Caki2 (cell line): ENCODE measurements at regions not wholly inside any gene's neighbourhood (a gene's known extent, or its start where the extent isn't known, plus 50 kb on each side); places are given as distances from the start of the nearest gene placed in this dataset.

Source experiments
- DNase-seq: peaks from one replicate; pipeline ENCODE4 v3.0.0-alpha.2; 2015; ENCODE audit warnings: low read depth
- in situ Hi-C: cut with HindIII; loops from 2 replicates; pipeline ENCODE4 v1.10.0; 2016; ENCODE audit warnings: low sequenced_read_pairs, low pct_unique_long_range_greater_than_20kb, mixed read lengths

DNA sequence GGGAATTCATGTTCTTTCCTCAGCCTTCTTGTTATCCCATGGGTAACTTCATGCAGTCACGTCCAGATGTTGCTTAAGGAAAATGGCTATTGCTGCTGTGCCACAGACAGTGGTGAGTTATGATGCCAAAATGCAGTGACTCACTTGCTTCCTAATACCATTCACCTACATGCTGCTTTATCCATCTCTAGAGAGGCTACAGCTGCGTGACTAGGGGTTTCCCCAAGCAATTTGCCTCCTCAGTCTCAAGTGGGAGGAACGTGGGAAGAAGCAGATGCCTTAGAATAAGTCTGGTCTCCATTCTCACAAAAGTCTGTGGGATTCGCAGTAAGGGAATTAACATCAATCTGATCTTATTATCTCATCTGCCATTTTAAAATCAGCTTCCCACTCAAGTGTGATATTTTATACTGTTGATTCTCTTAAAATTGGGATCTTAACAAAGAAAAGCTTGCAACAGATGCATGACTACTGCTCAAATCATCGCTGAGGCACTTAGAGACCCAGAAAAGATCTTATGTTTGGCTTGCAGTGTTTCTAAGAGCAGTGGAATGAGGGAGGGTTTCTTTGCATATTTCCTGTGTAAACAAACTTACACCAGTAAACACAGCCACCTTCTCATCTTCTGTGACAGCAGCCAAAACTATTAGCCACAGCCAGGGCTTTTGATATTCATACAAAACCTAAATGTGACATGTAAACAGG lies 62.0 kb upstream of the ACP3 start:
- DNase-seq = peak; percentile 30

DNA sequence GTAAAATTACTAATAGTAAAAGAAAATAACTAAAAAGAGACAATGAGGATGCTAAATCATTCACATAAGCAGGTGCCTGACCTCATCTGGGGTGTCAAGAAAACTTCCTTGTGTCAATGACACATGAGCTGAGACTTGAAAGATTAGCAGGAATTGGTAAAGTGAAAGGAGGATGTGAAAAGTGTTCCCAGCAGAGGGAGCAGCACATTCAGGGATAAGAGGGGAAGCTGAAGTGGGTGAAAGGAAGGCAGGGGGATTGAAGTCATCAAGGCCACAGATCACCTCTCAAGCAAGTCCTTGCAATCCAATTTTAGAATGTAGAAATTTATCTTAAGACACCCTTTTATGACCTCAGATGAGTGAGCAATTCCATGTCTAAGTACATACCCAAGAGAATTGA lies 60.2 kb upstream of the ACP3 start:
- DNase-seq = peak; percentile 41

More for the DNA sequence above, 62.0 kb upstream of the ACP3 start:
- in situ Hi-C loops = no loop called here

DNA sequence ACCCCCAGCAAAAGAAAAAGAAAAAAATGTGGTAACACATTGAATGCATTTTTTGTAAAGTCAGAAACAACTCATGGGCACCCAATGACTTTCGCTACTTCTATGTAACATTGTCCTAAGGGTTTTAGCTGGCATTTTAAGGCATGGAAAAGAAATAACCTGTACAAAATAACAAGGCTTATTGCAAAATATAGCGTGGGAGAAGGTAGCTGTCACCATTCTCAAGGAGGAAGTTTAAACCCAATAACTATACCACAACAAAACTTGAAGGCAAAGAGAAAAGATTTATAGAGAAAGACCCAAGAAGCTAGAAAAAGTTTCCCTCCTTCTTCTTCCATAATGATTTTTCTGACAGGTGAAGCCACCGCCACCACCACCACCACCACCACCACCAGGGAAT lies 55.7 kb upstream of the ACP3 start:
- no peak for DNase-seq
- in situ Hi-C loops = no loop called here

More for the DNA sequence above, 60.2 kb upstream of the ACP3 start:
- in situ Hi-C loops = no loop called here

DNA sequence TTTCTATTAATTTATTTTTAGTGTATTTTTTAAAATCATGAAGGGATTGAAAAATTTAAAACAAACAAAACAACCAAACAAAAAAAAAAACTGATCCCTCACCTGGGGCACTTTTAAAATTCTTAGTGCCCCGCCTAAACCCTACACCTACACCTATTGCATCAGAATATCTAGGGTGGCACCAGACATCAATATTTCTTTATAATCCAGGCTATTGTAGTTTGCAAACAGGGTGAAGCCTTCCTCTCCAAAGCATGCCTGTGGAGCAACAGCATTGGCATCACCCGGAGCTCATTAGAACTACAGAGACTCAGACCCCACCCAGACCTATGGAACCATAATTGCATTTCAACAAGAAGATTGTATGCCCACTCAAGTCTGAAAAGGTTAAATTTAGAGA lies 54.9 kb upstream of the ACP3 start:
- in situ Hi-C loops = no loop called here

DNA sequence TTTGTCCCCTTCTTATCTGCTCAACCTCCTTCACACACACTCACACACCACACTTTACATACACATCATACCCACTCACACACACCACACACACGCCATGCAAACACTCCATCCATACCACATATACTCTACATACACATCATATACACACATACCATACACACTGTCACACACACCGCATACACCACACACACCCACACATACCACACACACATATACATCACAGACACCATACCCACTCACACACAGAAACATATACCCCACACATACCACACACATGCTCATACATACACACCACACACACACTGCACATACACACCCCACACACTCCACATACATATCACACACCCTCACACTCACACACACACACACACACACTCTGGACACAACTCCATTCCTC lies 54.3 kb upstream of the ACP3 start:
- in situ Hi-C loops = no loop called here
- no peak for DNase-seq

More for the DNA sequence above, 54.9 kb upstream of the ACP3 start:
- no peak for DNase-seq

DNA sequence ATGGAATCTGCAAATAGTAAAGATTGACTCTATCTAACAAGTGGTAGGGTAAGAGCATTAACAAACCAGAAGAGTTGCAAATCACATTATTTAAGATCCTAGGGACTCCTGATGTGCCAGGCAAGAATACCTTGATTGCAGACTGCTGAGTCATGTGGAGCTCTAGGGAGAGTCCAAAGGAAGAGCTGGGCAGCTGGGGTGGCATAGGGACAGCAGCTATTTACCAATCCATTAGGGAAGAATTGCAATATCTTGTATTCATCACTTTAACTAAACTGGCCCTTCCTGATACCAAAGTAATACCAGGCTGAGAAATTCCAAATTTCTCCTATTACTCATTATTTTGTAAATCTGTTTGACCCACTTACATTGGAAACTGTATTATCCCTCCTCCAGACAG lies 52.2 kb upstream of the ACP3 start:
- in situ Hi-C loops = no loop called here
- no peak for DNase-seq

DNA sequence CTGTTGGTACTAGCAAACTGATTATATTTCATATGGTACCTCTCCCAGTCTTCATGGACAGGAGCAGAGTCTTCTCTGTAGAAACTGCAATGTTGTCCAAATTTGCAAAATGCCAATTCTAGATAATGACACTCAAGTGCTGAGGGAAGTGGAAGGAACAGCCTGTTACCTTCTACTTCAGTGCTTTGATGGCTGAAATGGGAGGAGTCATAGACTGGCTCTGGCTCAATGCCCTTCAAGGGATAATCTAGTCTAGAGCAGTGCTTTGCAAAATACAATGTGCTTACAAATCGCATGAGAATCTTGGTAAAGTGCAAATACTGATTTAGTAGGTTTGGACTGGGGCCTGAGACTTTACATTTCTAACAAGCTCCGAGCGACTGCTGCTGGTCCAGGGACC lies 51.7 kb upstream of the ACP3 start:
- DNase-seq = no peak
- in situ Hi-C loops = no loop called here

DNA sequence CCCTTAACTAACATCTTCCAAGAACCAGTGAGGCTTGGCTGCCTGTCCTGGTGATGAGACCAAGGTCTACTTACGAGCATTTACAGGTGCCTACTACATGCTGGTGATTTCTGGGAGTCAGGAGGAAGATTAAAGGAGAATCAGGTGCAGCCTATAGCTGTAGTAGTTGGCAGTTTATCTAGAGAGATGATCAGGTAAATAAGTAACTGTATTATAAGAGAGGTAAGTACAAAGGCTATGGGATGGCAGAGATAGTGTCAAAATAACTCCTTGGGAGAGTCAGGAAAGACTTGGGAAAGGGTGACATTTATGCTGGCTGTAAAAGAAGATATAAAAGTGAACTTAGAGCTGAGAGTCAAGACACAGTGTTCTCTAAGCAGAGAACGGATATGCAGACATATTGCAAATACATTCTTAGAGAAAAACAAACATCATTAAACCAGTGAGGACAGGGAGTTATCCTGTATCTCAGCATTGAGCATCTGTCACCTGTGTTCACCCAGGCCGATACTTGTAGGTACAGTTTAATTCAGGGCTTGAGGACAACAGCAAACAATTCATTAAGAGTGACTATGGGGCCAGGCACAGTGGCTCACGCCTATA lies 49.7 kb upstream of the ACP3 start:
- in situ Hi-C loops = no loop called here
- no peak for DNase-seq
